OCI-LY7 (cell line): ENCODE measurements at regions not wholly inside any gene's neighbourhood (a gene's known extent, or its start where the extent isn't known, plus 50 kb on each side); places are given as distances from the start of the nearest gene placed in this dataset.

Experiments used
- BruUV-seq: library from RNA; stranded (reverse); fragments of 400-500 nt; replicated peaks from 2 replicates; lab custom pipeline; 2021; lab: Mats Ljungman, UMichigan
- CTCF ChIA-PET: fragments of 300-600 bp; sonication (Branson Sonifier 250); formaldehyde crosslinking; loops from one replicate; lab custom pipeline; 2022; ENCODE audit warnings: antibody characterized with exemption; ENCODE audit not compliant: unreplicated experiment; lab: Charles Lee
- POLR2A ChIA-PET: fragments of 300-600 bp; sonication (Branson Sonifier 250); formaldehyde crosslinking; loops from one replicate; lab custom pipeline; 2022; ENCODE audit warnings: antibody characterized with exemption; lab: Charles Lee
- DNase-seq: peaks from one replicate; pipeline ENCODE4 v3.0.0-alpha.2; 2015; ENCODE audit warnings: low spot score
- H2AFZ ChIP-seq: fragments of 200-600 bp; sonication (generic), shearing (Covaris generic); 2 replicates; pipeline ENCODE4 v1.6.1; 2014; ENCODE audit warnings: mild to moderate bottlenecking, antibody characterized with exemption, low read length, moderate library complexity
- H3K27ac ChIP-seq: fragments of 200-600 bp; sonication (generic); 2 replicates; pipeline ENCODE4 v1.5.1; 2014; ENCODE audit warnings: mixed run types, low read depth, mild to moderate bottlenecking, moderate library complexity, low read length, inconsistent platforms; ENCODE audit not compliant: poor library complexity, severe bottlenecking
- H3K36me3 ChIP-seq: fragments of 200-600 bp; sonication (generic); 2 replicates; pipeline ENCODE4 v1.6.1; 2014; ENCODE audit warnings: mild to moderate bottlenecking, antibody characterized with exemption, low read length, moderate library complexity, mixed read lengths; ENCODE audit not compliant: insufficient read depth
- H3K4me1 ChIP-seq: fragments of 200-600 bp; sonication (generic); 2 replicates; pipeline ENCODE4 v1.5.1; 2014; ENCODE audit warnings: mild to moderate bottlenecking, low read length; ENCODE audit not compliant: insufficient read depth, poor library complexity, severe bottlenecking
- H3K4me2 ChIP-seq: fragments of 200-600 bp; sonication (generic); 2 replicates; pipeline ENCODE4 v1.6.1; 2014; ENCODE audit warnings: mild to moderate bottlenecking, low read length
- H3K4me3 ChIP-seq: fragments of 200-600 bp; sonication (generic); 2 replicates; pipeline ENCODE4 v1.5.1; 2014; ENCODE audit warnings: mild to moderate bottlenecking, low read depth, low read length; ENCODE audit not compliant: poor library complexity, severe bottlenecking
- H3K79me2 ChIP-seq: fragments of 200-600 bp; sonication (generic); 2 replicates; pipeline ENCODE4 v1.6.1; 2016; ENCODE audit warnings: low read depth, mild to moderate bottlenecking, low read length, moderate library complexity, mixed read lengths; ENCODE audit not compliant: insufficient read depth
- H3K9me2 ChIP-seq: fragments of 200-600 bp; sonication (generic); 2 replicates; pipeline ENCODE4 v1.6.1; 2016; ENCODE audit warnings: mild to moderate bottlenecking, low read length, mixed read lengths; ENCODE audit not compliant: insufficient read depth
- H3K9me3 ChIP-seq: fragments of 200-600 bp; sonication (generic); 2 replicates; pipeline ENCODE4 v1.6.1; 2014; ENCODE audit warnings: mild to moderate bottlenecking, mixed run types, low read length, mixed read lengths
- H4K20me1 ChIP-seq: fragments of 200-600 bp; sonication (generic); 2 replicates; pipeline ENCODE4 v1.6.1; 2014; ENCODE audit warnings: mild to moderate bottlenecking, antibody characterized with exemption, low read length, moderate library complexity, mixed read lengths; ENCODE audit not compliant: insufficient read depth
- CTCF ChIP-seq: fragments of 200-600 bp; sonication (generic); conservative IDR thresholded peaks from 2 replicates; pipeline ENCODE4 v1.5.1; 2014; ENCODE audit warnings: mild to moderate bottlenecking, antibody characterized with exemption, low read length, moderate library complexity, mixed read lengths
- EZH2phosphoT487 ChIP-seq: fragments of 200-600 bp; sonication (generic); IDR thresholded peaks from 2 replicates; pipeline ENCODE4 v1.6.1; 2018; ENCODE audit warnings: low read depth, borderline replicate concordance, mild to moderate bottlenecking, mixed run types, antibody characterized with exemption, low read length, moderate library complexity, mixed read lengths
- intact Hi-C: fragments of 100-400 bp; cut with micrococcal nuclease; formaldehyde crosslinking; loops from one replicate; pipeline ENCODE4 v1.10.0; 2022; ENCODE audit not compliant: unreplicated experiment

GRCh38 chr2:160914217-160914616 lies 246.0 kb upstream of the TANK start:
- no peaks in the 10 kb centered on the region for H3K36me3 ChIP-seq
- H3K4me1 ChIP-seq = no peaks in the 10 kb centered on the region
- no peaks in the 10 kb centered on the region for H3K9me2 ChIP-seq
- no peaks in the 10 kb centered on the region for H4K20me1 ChIP-seq
- no TSS peak for BruUV-seq
- ChIA-PET CTCF (no interaction called here), POLR2A (no interaction called here)
- no peak for TF ChIP-seq CTCF
- TF ChIP-seq EZH2phosphoT487 = no peak
- H3K27ac ChIP-seq = no peak overlapping the region
- intact Hi-C loops = no loop called here
- H3K79me2 ChIP-seq = no peaks in the 10 kb centered on the region
- H3K4me2 ChIP-seq = no peak overlapping the region
- H3K4me3 ChIP-seq = no peak overlapping the region
- no peak overlapping the region for H2AFZ ChIP-seq
- DNase-seq = no peak
- no peaks in the 10 kb centered on the region for H3K9me3 ChIP-seq

GRCh38 chr2:160916300-160916699 lies 243.9 kb upstream of the TANK start:
- H3K27ac ChIP-seq = no peak overlapping the region
- no peaks in the 10 kb centered on the region for H3K9me2 ChIP-seq
- no peaks in the 10 kb centered on the region for H4K20me1 ChIP-seq
- no peak overlapping the region for H3K4me3 ChIP-seq
- H3K4me2 ChIP-seq = no peak overlapping the region
- H3K36me3 ChIP-seq = no peaks in the 10 kb centered on the region
- BruUV-seq = no TSS peak
- no peak for DNase-seq
- ChIA-PET CTCF (no interaction called here), POLR2A (interaction anchor here (0.7 kb wide), 1 partner anchor 48 kb away, joined by 3 read pairs; no protein-coding TSS in a partner anchor)
- no peaks in the 10 kb centered on the region for H3K9me3 ChIP-seq
- H2AFZ ChIP-seq = no peak overlapping the region
- H3K79me2 ChIP-seq = no peaks in the 10 kb centered on the region
- no peaks in the 10 kb centered on the region for H3K4me1 ChIP-seq
- intact Hi-C loops = loop anchor here (5.0 kb wide), 1 partner anchor 594 kb away; no protein-coding TSS in a partner anchor
- TF ChIP-seq CTCF = no peak
- no peak for TF ChIP-seq EZH2phosphoT487

- ChIA-PET CTCF (no interaction called here), POLR2A (interaction anchor here (0.5 to 1.0 kb wide), 4 partner anchors 24 to 230 kb away, joined by 3 to 5 read pairs (median 4); no protein-coding TSS in a partner anchor)
- H3K9me3 ChIP-seq = no peaks in the 10 kb centered on the region
- H3K4me3 ChIP-seq = no peak overlapping the region
- H2AFZ ChIP-seq = no peak overlapping the region
- DNase-seq = no peak
- no peaks in the 10 kb centered on the region for H3K4me1 ChIP-seq
- H3K4me2 ChIP-seq = no peak overlapping the region
- H3K79me2 ChIP-seq = no peaks in the 10 kb centered on the region
- no peak for TF ChIP-seq CTCF
- no peak for TF ChIP-seq EZH2phosphoT487
- no peaks in the 10 kb centered on the region for H4K20me1 ChIP-seq
- H3K36me3 ChIP-seq = no peaks in the 10 kb centered on the region
- H3K9me2 ChIP-seq = no peaks in the 10 kb centered on the region
- no TSS peak for BruUV-seq
- intact Hi-C loops = loop anchor here (5.0 kb wide), 1 partner anchor 596 kb away; no protein-coding TSS in a partner anchor
- no peak overlapping the region for H3K27ac ChIP-seq
Observed at GRCh38 chr2:160917850-160918249, 242.4 kb upstream of the TANK start.
